ENCODE measurements at regions not wholly inside any gene's neighbourhood (a gene's known extent, or its start where the extent isn't known, plus 50 kb on each side); places are given as distances from the start of the nearest gene placed in this dataset.
A peak's percentile ranks its signal among the peaks of the same experiment; 100 is the strongest.
"Not testable (repeated sequence)": the region's sequence is repeated elsewhere in the genome, so short reads cannot be mapped to it uniquely, and the experiment has no call there.

- DNase-seq, result peak; percentile 91
Observed at GRCh38 chr17:47066841-47067682, 88.0 kb upstream of the RPRML start.

- no peak for DNase-seq
Observed at GRCh38 chr17:47066095-47066494, 87.0 kb upstream of the RPRML start.

GRCh38 chr17:47064684-47065083 lies 85.6 kb upstream of the RPRML start:
- no peak for DNase-seq

- no peak for DNase-seq
Observed at GRCh38 chr17:47063475-47063874, 84.4 kb upstream of the RPRML start.

- not testable (repeated sequence) for DNase-seq
Observed at GRCh38 chr17:47062851-47063250, 83.8 kb upstream of the RPRML start.

- DNase-seq, result not testable (repeated sequence)
Observed at GRCh38 chr17:47060005-47060404, 81.0 kb upstream of the RPRML start.

- DNase-seq, result no peak
Observed at GRCh38 chr17:47057830-47058229, 78.8 kb upstream of the RPRML start.

GRCh38 chr17:47057279-47057678 lies 78.2 kb upstream of the RPRML start:
- DNase-seq, result not testable (repeated sequence)

- DNase-seq, result not testable (repeated sequence)
Observed at GRCh38 chr17:47056687-47057086, 77.6 kb upstream of the RPRML start.
